Subcutaneous abdominal adipose tissue (tissue), 5 donors: ENCODE measurements at regions not wholly inside any gene's neighbourhood (a gene's known extent, or its start where the extent isn't known, plus 50 kb on each side); places are given as distances from the start of the nearest gene placed in this dataset.

Experiments used
- H3K27ac ChIP-seq: one replicate; pipeline ENCODE4 v1.7.0; 2013; ENCODE audit warnings: low read depth, mild to moderate bottlenecking, inconsistent platforms, low read length, moderate library complexity
- H3K27me3 ChIP-seq, 5 donors: one replicate each; pipeline ENCODE4 v1.7.0; 2013; ENCODE audit warnings: low read length in 5 of 5, inconsistent platforms in 1 of 5; ENCODE audit not compliant: control insufficient read depth in 5 of 5, insufficient read depth in 4 of 5
- H3K36me3 ChIP-seq, 5 donors: one replicate each; pipeline ENCODE4 v1.7.0; 2013; ENCODE audit warnings: low read length in 5 of 5; ENCODE audit not compliant: control insufficient read depth in 5 of 5, insufficient read depth in 5 of 5
- H3K4me1 ChIP-seq, 5 donors: one replicate each; pipeline ENCODE4 v1.7.0; 2013; ENCODE audit warnings: low read length in 5 of 5, mild to moderate bottlenecking in 3 of 5, moderate library complexity in 1 of 5; ENCODE audit not compliant: control insufficient read depth in 5 of 5, insufficient read depth in 5 of 5
- H3K4me3 ChIP-seq, 5 donors: one replicate each; pipeline ENCODE4 v1.7.0; 2013; ENCODE audit warnings: low read length in 5 of 5, low read depth in 1 of 5
- H3K9ac ChIP-seq, 5 donors: one replicate each; pipeline ENCODE4 v1.7.0; 2013; ENCODE audit warnings: low read length in 5 of 5, mild to moderate bottlenecking in 4 of 5, moderate library complexity in 3 of 5
- H3K9me3 ChIP-seq, 5 donors: one replicate each; pipeline ENCODE4 v1.7.0; 2013; ENCODE audit warnings: low read length in 5 of 5; ENCODE audit not compliant: control insufficient read depth in 5 of 5
- donor health status: healthy.
- donor health status: healthy.
- donor health status: healthy.
- donor health status: healthy.
- donor health status: healthy.

DNA sequence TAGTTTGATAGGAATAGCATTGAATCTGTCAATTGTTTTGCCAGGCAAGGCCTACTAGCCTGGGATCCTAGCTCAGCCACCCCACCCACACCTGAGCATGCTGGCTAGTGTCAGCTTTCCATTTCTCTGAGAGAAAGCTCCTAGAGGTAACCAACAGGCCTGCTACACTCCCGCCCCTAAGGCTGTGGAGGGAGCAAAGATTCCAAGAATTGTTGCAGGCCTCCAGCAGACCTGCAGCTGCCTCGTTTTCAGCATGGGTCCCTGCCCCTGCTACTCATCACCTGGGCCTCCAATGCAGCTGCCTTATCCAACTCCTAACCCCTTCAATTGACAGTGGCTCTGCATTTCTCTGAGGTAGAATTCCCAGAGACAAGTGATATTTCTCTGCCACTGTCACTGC is 852.4 kb upstream of the MDGA2 start:
- no peaks in the 10 kb centered on the region for H3K27me3 ChIP-seq
- no peaks in the 10 kb centered on the region for H3K4me1 ChIP-seq
- H3K9ac ChIP-seq: no peak overlapping the region
- H3K9me3 ChIP-seq: no peaks in the 10 kb centered on the region
- no peaks in the 10 kb centered on the region for H3K36me3 ChIP-seq
- no peak overlapping the region for H3K27ac ChIP-seq
- H3K4me3 ChIP-seq: no peak overlapping the region

DNA sequence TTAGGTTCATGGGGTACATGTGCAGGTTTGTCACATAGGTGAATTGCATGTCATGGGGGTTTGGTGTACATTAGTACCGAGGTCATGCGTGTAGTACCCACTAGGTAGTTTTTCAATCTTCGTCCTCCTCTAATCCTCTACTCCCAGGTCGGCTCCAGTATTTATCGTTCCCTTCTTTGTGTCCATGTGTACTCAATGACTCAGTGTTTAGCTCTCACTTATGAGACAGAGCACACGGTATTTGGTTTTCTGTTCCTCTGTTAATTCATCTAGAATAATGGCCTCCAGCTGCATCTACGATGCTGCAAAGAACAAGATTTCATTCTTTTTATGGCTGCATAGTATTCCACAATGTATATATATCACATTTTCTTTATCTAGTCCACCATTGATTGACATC is 850.9 kb upstream of the MDGA2 start:
- no peak overlapping the region for H3K9ac ChIP-seq

DNA sequence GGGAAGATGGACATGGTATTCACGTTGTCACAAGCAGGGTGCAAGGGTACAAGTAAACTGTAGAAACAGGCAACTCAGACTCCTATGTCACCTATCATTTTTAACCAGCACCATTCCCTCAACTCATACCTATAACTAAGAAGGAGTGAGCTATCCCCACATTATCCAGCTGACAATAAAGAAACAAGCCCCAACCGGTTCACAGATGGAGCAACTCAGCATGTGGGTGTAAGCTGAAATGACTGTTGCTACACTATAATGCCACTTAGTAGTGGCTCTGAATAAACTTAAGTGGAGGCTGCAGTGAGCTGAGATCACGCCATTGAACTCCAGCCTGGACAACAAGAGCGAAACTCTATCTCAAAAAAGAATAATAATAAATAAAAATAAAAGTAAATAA is 829.5 kb upstream of the MDGA2 start:
- Histone ChIP-seq H3K4me3 (no peak overlapping the region), H3K9me3 (no peaks in the 10 kb centered on the region), H3K4me1 (no peaks in the 10 kb centered on the region), H3K9ac (no peak overlapping the region), H3K27ac (no peak overlapping the region), H3K36me3 (no peaks in the 10 kb centered on the region), H3K27me3 (no peaks in the 10 kb centered on the region)

More for the DNA sequence above, 850.9 kb upstream of the MDGA2 start:
- Histone ChIP-seq H3K4me1 (no peaks in the 10 kb centered on the region), H3K9me3 (no peaks in the 10 kb centered on the region), H3K4me3 (no peak overlapping the region), H3K27ac (no peak overlapping the region), H3K36me3 (no peaks in the 10 kb centered on the region), H3K27me3 (no peaks in the 10 kb centered on the region)

DNA sequence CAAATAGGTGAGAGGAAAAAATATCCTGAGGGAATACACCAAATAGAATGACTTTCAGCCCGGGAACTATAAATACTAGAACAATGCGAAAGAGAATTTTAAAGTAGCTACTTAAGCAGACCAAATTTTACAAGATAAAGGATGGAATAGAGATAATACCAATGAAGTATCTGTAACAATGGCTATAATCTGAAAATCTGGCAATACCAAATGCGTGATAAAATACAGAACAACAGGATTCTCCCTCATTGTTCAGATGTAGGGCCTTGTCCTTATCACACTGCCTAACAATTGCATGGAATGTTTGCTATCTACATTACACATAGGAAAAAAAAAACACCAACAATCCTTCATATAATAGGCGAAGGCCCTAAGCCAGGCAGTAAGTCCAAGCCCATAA is 815.4 kb upstream of the MDGA2 start:
- H3K27ac ChIP-seq: no peak overlapping the region
- H3K9me3 ChIP-seq: no peaks in the 10 kb centered on the region
- peaks cover 0 to 4% (median 0%) of the 10 kb centered on the region in 5 donors for H3K4me1 ChIP-seq
- H3K4me3 ChIP-seq: no peak overlapping the region
- H3K27me3 ChIP-seq: no peaks in the 10 kb centered on the region
- no peak overlapping the region for H3K9ac ChIP-seq
- no peaks in the 10 kb centered on the region for H3K36me3 ChIP-seq

DNA sequence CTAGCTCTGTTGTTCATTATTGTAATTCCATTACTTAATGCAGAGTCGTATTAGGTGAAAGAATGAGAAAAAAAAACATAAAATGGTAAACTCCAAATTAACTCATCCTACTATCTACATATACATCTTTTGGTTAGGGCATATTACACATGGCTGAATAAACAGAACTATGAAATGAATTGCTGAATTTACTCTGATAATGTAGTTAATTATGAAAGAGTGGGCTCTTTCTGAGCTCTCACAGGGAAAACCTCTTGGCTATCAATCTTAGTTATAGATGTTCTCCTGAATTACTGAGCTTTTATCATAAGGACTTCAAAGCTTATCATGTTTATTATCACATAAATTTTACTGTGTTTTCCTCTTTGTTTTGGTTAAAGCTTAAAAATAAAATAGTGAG is 798.5 kb upstream of the MDGA2 start:
- H3K27ac ChIP-seq: no peak overlapping the region
- no peaks in the 10 kb centered on the region for H3K36me3 ChIP-seq
- H3K4me3 ChIP-seq: no peak overlapping the region
- H3K9me3 ChIP-seq: no peaks in the 10 kb centered on the region
- no peaks in the 10 kb centered on the region for H3K4me1 ChIP-seq
- no peak overlapping the region for H3K9ac ChIP-seq
- no peaks in the 10 kb centered on the region for H3K27me3 ChIP-seq

DNA sequence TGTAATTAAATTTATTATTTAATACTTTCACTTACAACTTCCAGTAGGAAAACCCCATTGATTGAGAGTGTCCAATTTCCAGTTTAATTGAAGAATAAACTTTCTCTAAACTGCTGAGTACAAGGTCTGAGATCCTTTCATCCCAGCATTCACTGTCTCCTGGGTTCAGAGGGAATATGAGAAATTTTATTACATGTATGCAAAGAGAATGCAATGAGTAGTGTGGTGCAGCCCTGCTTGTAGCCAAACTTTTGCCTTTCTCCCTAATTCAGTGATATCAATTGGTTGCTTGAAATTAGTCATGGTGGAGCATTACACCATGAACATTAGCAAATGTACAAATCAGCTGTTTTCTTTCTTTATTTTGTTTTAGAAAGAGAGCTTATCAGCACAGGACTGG is 780.6 kb upstream of the MDGA2 start:
- Histone ChIP-seq H3K9ac (no peak overlapping the region), H3K27me3 (no peaks in the 10 kb centered on the region), H3K36me3 (no peaks in the 10 kb centered on the region), H3K9me3 (no peaks in the 10 kb centered on the region), H3K4me1 (no peaks in the 10 kb centered on the region), H3K27ac (no peak overlapping the region), H3K4me3 (no peak overlapping the region)

DNA sequence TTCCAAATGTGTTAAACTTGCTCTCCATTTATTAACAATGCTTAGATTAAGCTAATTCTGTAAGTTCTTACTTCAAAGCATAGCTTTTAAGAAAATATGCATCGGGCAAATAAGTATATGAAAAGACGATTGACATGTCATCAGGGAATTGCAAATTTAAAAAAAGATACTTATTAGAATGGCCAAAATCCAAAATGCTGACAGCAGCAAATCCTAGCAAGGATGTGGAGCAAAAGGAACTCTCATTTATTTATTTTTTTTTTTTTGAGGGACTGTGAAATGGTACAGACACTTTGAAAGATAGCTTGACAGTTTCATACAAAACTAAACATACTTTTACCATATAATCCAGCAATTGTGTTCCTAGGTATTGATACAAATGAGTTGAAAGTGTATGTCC is 779.5 kb upstream of the MDGA2 start:
- H3K9ac ChIP-seq: no peak overlapping the region
- no peak overlapping the region for H3K4me3 ChIP-seq
- H3K9me3 ChIP-seq: no peaks in the 10 kb centered on the region
- H3K27me3 ChIP-seq: no peaks in the 10 kb centered on the region
- no peaks in the 10 kb centered on the region for H3K4me1 ChIP-seq
- H3K27ac ChIP-seq: no peak overlapping the region
- H3K36me3 ChIP-seq: no peaks in the 10 kb centered on the region

DNA sequence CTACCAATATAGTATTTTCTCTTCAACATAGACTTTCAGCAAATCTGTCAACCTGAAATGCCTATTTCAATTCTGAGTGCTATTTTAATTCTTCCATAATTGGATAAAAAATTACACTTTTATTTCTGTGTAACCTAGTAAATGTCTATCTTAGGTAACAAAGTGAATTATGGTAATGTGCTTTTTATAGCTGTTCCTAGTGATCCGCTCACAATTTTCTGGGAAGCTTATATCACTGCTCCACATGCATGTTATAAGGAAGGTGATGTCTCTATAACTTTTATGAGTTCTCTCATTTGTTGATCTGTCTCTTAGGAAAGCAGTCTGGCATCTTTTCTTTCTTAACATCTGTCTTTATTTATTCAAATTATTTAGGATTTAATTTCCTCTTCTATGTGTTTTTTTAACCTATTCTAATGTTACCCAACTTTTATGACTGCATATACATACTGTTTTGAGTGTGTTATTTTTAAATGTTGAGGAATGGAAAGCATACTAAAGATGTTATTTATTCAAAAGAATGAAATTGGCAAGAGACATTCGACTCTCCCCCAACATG is 777.1 kb upstream of the MDGA2 start:
- Histone ChIP-seq H3K27me3 (no peaks in the 10 kb centered on the region), H3K9me3 (no peaks in the 10 kb centered on the region), H3K27ac (no peak overlapping the region), H3K9ac (no peak overlapping the region), H3K36me3 (no peaks in the 10 kb centered on the region), H3K4me1 (no peaks in the 10 kb centered on the region), H3K4me3 (no peak overlapping the region)

DNA sequence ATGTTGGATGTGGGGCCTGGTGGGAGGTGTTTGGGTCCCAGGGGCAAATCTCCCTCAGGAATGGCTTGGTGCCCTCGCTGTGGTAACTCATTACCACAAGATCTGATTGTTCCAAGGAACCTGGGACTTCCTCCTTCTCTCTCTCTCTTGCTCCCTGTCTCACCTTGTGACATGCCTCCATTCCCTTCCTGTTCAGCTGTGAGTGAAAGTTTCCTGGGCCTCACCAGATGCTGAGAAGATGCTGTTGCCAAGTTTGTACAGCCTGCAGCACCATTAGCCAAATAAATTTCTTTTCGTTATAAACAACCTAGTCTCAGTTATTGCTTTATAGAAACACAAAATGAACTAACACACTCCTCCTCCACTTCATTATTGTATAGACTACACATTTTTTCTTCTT is 759.8 kb upstream of the MDGA2 start:
- Histone ChIP-seq H3K27ac (no peak overlapping the region), H3K27me3 (no peaks in the 10 kb centered on the region), H3K9ac (no peak overlapping the region), H3K4me3 (no peak overlapping the region), H3K36me3 (no peaks in the 10 kb centered on the region), H3K4me1 (no peaks in the 10 kb centered on the region), H3K9me3 (no peaks in the 10 kb centered on the region)

DNA sequence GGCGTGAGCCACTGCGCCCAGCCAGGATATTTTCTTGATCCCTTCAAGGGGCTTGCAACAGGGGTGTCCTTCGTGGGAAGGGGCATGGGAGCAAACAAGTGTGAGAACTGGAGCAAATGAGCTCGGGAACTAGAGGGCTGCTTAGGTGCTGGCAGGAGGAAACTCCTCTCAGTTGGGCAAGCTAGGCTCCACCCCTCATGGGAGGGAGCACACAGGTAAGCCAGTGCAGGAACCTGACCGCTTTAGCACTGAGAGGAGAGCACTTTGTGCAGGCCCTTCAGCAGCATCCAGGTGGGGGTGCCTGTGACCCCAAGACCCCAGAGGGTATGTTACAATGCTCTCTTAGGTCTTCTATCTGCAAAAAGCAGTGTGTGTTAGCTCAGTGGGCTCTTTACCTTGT is 755.4 kb upstream of the MDGA2 start:
- Histone ChIP-seq H3K9ac (no peak overlapping the region), H3K4me3 (no peak overlapping the region), H3K27me3 (no peaks in the 10 kb centered on the region), H3K27ac (no peak overlapping the region), H3K4me1 (no peaks in the 10 kb centered on the region), H3K9me3 (no peaks in the 10 kb centered on the region), H3K36me3 (no peaks in the 10 kb centered on the region)

DNA sequence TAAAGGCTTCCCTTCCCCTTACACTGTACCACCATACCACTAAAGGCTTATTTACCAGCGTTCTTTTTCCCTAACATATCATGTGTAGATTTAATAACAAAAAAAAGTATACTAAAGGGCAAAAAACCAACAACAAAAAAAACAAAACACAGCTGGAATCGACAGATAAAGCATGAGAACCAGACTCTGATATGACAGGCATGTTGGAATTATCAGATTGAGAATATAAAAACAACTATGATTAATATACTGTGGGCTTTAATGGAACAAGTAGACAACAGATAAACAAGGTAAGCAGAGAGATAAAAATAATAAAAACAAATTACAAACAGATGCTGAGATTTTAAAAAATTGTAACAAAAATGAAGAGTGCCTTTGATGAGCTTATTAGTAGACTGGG is 754.1 kb upstream of the MDGA2 start:
- Histone ChIP-seq H3K4me3 (no peak overlapping the region), H3K4me1 (no peaks in the 10 kb centered on the region), H3K9ac (no peak overlapping the region), H3K9me3 (no peaks in the 10 kb centered on the region), H3K36me3 (no peaks in the 10 kb centered on the region), H3K27me3 (no peaks in the 10 kb centered on the region), H3K27ac (no peak overlapping the region)
